ENCODE measurements at regions not wholly inside any gene's neighbourhood (a gene's known extent, or its start where the extent isn't known, plus 50 kb on each side); places are given as distances from the start of the nearest gene placed in this dataset.
"Not testable (repeated sequence)": the region's sequence is repeated elsewhere in the genome, so short reads cannot be mapped to it uniquely, and the experiment has no call there.

GRCh38 chr12:115811045-115811444, 466.4 kb downstream of the MED13L start:
- no peak for DNase-seq (ENCODE audit: low read depth)

GRCh38 chr12:115810122-115810901, 467.2 kb downstream of the MED13L start:
- DNase-seq (ENCODE audit: low read depth): no peak

GRCh38 chr12:115806000-115806399, 471.5 kb downstream of the MED13L start:
- DNase-seq (ENCODE audit: low read depth): no peak

GRCh38 chr12:115802767-115803166, 474.7 kb downstream of the MED13L start:
- DNase-seq (ENCODE audit: low read depth): no peak

GRCh38 chr12:115801871-115802270, 475.6 kb downstream of the MED13L start:
- no peak for DNase-seq (ENCODE audit: low read depth)

- no peak for DNase-seq (ENCODE audit: low read depth)
These were observed 477.9 kb downstream of the MED13L start for GRCh38 chr12:115799610-115800009.

- DNase-seq (ENCODE audit: low read depth): no peak
These were observed 479.1 kb downstream of the MED13L start for GRCh38 chr12:115798309-115798917.

GRCh38 chr12:115794659-115795081, 482.8 kb downstream of the MED13L start:
- DNase-seq (ENCODE audit: low read depth): no peak

GRCh38 chr12:115791331-115791730, 486.2 kb downstream of the MED13L start:
- no peak for DNase-seq (ENCODE audit: low read depth)

- DNase-seq (ENCODE audit: low read depth): no peak
These were observed 487.0 kb downstream of the MED13L start for GRCh38 chr12:115790526-115790925.

GRCh38 chr12:115786490-115786889, 491.0 kb downstream of the MED13L start:
- not testable (repeated sequence) for DNase-seq (ENCODE audit: low read depth)

GRCh38 chr12:115785548-115785947, 491.9 kb downstream of the MED13L start:
- no peak for DNase-seq (ENCODE audit: low read depth)

GRCh38 chr12:115776399-115776798, 501.1 kb downstream of the MED13L start:
- no peak for DNase-seq (ENCODE audit: low read depth)

GRCh38 chr12:115774148-115774895, 503.2 kb downstream of the MED13L start:
- no peak for DNase-seq (ENCODE audit: low read depth)

GRCh38 chr12:115771601-115772000, 505.9 kb downstream of the MED13L start:
- DNase-seq (ENCODE audit: low read depth): no peak

GRCh38 chr12:115771065-115771464, 506.4 kb downstream of the MED13L start:
- DNase-seq (ENCODE audit: low read depth): peak; percentile 3

- DNase-seq (ENCODE audit: low read depth): no peak
These were observed 506.9 kb downstream of the MED13L start for GRCh38 chr12:115770643-115771042.

- DNase-seq (ENCODE audit: low read depth): no peak
These were observed 509.6 kb downstream of the MED13L start for GRCh38 chr12:115767916-115768315.

- DNase-seq (ENCODE audit: low read depth): no peak
These were observed 513.4 kb downstream of the MED13L start for GRCh38 chr12:115763982-115764621.

GRCh38 chr12:115763376-115763775, 514.1 kb downstream of the MED13L start:
- no peak for DNase-seq (ENCODE audit: low read depth)

GRCh38 chr12:115762936-115763335, 514.6 kb downstream of the MED13L start:
- no peak for DNase-seq (ENCODE audit: low read depth)

GRCh38 chr12:115761784-115762183, 515.7 kb downstream of the MED13L start:
- DNase-seq (ENCODE audit: low read depth): no peak

Data from iris pigment epithelial cell (primary cell).